RCC 7860 (cell line): ENCODE measurements at regions not wholly inside any gene's neighbourhood (a gene's known extent, or its start where the extent isn't known, plus 50 kb on each side); places are given as distances from the start of the nearest gene placed in this dataset.
"Not testable (repeated sequence)": the region's sequence is repeated elsewhere in the genome, so short reads cannot be mapped to it uniquely, and the experiment has no call there.

ENCODE experiments used
- DNase-seq: peaks from one replicate; pipeline ENCODE4 v3.0.0-alpha.2; 2015; ENCODE audit warnings: low spot score
- FAIRE-seq: peaks from 2 replicates; lab custom pipeline; 2012; peaks lifted over from hg19 to GRCh38; lab: Jason Lieb, UNC

- FAIRE-seq: no peak
Measured at GRCh38 chr13:40342461-40342860, 324.0 kb downstream of the FOXO1 start.

GRCh38 chr13:40342901-40343300, 323.5 kb downstream of the FOXO1 start:
- DNase-seq (no peak), FAIRE-seq (no peak)

More at GRCh38 chr13:40342461-40342860, 324.0 kb downstream of the FOXO1 start:
- no peak for DNase-seq

DNA sequence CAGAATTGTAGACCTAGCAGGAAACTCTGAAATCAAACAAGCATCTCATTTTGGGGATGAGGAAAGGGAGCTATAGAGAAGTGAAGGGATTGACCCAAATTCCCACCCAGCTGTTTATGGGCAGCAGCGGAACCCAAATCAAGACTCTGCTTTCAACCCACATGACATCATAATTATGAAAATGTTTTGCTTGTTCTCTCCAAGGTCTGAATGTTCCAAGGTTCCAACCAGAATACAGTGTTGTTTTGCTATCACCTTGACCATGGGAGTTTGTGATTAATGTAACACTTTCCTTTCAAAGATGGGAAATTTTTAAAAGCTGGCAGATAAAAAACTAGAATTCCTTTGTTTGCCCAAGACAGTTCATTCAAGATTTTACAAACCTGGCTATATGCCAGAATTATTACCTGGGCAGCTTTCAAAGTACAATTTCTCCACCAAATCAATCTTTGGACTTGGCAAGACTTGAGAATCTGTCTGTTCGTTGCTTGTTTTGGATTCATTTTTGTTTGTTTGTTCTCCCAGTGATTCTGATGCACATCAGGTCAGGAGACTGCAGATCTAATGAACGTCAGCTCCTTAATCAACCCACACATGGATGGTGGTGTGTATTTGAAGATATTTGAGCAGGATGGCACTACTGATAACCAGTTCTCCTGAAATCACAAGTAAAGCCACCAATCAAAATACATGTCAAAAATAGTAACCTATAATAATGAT, 322.7 kb downstream of the FOXO1 start:
- FAIRE-seq (no peak), DNase-seq (no peak)

GRCh38 chr13:40344270-40345148, 321.9 kb downstream of the FOXO1 start:
- DNase-seq (no peak), FAIRE-seq (no peak)

- no peak for DNase-seq
- FAIRE-seq: no peak
Measured at GRCh38 chr13:40345149-40345514, 321.3 kb downstream of the FOXO1 start.

- no peak for DNase-seq
- FAIRE-seq: no peak
Measured at GRCh38 chr13:40345654-40346372, 320.6 kb downstream of the FOXO1 start.

DNA sequence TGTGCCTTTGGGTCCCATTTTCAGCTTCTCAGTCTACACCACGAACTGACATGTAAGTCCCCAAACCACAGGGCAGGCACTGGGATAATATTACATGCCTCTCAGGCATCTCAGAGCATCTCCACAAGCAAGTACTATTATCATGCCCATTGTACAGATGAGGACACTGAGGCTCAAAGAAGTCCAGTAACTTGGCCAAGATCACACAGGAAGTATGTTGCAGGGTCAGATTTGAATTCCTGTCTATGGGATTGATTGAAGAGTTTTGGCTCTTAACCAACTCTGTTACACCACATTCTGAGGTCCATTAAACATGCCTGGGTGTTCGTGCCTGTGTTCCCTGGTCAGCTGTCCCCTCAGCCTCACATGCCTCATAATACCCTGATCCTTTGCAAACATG, 319.8 kb downstream of the FOXO1 start:
- DNase-seq: no peak
- no peak for FAIRE-seq

DNA sequence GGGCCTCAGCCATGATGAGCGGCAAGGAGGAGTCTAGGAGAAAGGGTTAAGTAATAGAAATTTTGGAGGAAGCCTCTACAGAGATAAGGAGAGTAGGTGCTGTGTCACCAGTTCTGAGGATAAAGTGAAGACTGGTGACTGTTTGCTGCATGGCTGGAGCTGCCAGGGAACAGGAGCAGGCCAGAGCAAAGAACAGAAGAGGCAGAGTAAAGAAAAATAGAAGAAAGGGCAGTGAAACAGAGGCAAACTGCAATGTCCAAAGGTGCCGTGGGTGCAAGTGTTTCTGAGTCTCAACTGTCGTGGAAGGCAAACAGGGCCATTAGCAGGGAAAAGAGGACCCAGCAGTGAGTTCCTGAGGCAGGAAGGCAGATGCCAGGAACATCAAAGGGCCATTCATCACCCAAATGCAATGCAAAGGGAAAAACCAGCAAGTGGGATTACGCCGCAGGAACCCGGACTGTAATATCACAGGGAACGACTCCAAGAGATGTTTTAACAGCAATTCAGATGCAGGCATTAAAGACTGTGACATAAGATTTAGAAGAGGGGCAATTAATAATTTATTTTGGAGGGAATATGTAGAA, 318.3 kb downstream of the FOXO1 start:
- FAIRE-seq: no peak
- DNase-seq: no peak

DNA sequence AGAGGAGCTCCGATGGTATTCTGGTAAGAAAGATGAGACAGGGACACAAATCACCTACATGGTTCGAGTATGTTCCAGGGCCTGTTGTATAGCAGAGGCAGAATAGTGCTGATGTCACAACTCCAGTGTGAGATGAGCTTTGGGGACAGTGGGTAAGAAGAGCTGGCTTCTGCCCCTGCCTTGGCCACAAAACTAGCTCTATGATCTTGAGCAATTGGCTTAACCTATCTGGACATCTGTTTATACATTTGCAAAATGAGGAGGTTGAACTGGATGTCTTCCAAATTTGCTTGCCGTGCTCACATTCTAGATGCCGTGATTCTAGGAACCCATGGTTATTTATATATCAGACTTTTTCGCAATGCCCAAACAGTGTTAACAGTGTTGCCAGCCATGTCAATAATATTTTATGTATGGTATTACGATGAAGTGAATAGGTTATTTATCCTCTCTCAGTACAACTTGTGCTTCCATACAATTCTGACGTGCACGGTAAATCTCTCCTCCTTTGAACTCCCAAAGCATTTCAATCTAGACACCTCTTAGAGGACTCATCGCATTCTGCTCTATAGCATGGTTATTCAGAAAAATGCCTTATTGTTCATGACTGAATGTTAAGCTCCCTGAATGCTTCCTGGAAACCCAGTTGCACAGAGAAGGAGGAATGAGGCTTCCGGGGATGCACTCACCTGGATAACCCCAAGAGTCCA, 316.0 kb downstream of the FOXO1 start:
- DNase-seq: no peak
- FAIRE-seq: no peak

- no peak for DNase-seq
- no peak for FAIRE-seq
Measured at GRCh38 chr13:40351537-40352379, 314.7 kb downstream of the FOXO1 start.

GRCh38 chr13:40352380-40352778, 314.1 kb downstream of the FOXO1 start:
- DNase-seq (no peak), FAIRE-seq (no peak)

DNA sequence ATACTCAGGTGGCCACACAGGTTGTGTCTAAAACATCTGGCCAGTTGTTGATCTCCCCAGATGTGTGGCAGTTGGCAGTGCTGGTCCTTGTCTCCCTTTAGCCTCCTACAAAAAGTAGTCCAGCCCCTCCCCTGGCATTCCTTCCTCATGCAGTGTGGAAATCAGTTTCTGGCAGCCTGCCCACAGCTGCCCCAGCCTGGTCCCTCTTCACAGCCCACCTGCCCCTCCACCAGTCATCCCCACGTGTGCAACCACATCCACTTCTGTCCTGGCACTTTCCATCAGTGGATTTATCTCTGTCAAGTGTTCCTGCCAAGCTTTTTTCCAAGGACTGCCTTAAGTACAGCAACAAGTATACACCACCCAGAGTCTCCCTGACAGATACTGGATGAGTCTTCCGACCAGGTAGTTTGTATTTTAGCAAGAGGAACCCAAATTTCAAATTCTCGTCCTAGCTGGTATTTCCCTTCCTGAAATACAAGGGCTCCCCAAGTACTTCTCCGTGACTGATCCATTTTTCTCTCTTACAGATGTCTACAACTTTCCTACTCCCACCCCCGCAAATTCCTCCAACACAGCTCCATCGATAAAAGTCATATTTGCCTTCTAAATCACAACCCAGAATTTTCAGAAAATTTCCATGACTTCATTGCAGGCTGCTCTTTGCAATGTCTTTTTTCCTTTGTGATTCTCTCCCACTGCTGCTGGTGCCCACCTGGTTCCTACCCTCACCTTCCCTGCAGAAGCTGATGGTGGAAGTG, 313.5 kb downstream of the FOXO1 start:
- no peak for DNase-seq
- FAIRE-seq: no peak

DNA sequence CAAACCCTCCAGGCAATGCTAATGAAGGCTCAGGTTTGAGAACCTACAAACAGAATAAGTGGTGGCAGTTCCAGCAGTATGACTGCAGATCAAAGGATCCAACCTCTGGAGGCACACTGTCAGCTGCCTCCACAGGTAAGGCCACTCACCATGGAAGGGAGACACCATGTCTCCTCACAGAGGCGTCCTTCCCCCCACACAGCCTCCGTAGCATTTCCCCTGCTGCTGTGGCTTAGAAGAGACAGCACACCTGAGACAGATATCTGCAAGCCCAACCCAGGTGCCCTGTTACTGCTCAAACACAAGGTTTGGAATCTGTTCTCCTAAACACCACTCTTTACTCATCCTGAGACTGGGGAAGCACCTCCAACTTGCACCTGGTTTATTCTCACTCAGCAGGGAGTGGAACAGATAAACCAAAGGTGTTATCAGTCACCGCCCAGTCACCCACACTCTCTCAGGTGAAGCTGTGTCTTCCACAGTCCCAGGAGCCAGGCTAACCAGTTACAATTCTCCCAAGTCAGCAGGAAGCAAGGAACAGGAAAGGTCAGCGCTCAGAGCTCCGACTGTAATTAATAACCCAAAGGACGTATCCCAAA, 311.2 kb downstream of the FOXO1 start:
- FAIRE-seq (no peak), DNase-seq (no peak)

DNA sequence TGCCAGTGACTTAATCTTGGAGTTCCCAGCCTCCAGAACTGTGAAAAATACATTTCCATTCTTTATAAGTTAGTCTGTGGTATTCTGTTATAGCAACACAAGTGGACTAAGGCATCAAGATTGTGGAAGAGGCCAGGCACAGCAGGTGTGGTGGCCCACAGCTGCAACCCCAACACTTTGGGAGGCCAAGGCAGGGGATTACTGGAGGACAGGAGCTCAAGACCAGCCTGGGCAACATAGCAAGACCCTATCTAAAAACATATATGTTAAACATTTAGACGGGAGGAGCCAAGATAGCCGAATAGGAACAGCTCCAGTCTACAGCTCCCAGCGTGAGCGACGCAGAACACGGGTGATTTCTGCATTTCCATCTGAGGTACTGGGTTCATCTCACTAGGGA, 310.4 kb downstream of the FOXO1 start:
- DNase-seq (no peak), FAIRE-seq (no peak)

DNA sequence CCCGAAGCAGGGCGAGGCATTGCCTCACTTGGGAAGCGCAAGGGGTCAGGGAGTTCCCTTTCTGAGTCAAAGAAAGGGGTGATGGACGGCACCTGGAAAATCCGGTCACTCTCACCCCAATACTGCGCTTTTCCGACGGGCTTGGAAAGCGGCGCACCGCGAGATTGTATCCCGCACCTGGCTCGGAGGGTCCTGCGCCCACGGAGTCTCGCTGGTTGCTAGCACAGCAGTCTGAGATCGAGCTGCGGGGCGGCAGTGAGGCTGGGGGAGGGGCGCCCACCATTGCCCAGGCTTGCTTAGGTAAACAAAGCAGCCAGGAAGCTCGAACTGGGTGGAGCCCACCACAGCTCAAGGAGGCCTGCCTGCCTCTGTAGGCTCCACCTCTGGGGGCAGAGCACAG, 310.0 kb downstream of the FOXO1 start:
- DNase-seq, FAIRE-seq: not testable (repeated sequence)

DNA sequence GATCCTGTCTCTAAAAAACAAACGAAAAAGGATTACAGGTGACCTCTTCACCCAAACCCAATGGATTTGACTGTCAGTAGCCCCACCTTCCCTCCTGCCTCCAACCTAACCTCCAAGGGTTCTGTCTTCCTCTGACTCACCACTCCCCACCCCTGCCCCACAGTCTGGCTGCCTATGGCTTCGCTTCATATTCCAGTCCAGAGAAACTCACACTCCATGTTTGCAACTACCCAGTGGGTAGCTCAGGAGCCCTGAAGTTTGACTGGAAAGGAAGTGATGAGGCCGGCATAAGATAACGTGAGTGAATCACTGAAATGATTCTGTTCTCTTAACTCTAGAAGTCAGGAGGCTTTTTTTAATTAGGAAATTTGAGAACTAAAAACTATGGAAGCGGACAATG, 303.9 kb downstream of the FOXO1 start:
- FAIRE-seq (no peak), DNase-seq (no peak)

GRCh38 chr13:40363653-40364052, 302.8 kb downstream of the FOXO1 start:
- DNase-seq (no peak), FAIRE-seq (no peak)

- FAIRE-seq (no peak), DNase-seq (no peak)
Measured at GRCh38 chr13:40366119-40366518, 300.3 kb downstream of the FOXO1 start.
